ENCODE measurements at regions not wholly inside any gene's neighbourhood (a gene's known extent, or its start where the extent isn't known, plus 50 kb on each side); places are given as distances from the start of the nearest gene placed in this dataset.

- no peak for TF ChIP-seq TAF1 (IDR thresholded peaks at IDR 0.05; ENCODE audit: low read depth, low read length)
- TF ChIP-seq POU2F2 (IDR thresholded peaks at IDR 0.05; ENCODE audit: low read depth, low read length) = no peak
- TF ChIP-seq POLR2A (IDR thresholded peaks at IDR 0.05; ENCODE audit: low read depth, low read length) = no peak
- no peak for TF ChIP-seq PAX5 (IDR thresholded peaks at IDR 0.05; ENCODE audit: insufficient read depth, low read length, severe bottlenecking)
- no peak for TF ChIP-seq POLR2AphosphoS5 (IDR thresholded peaks at IDR 0.05; ENCODE audit: low read depth, low read length)
- TF ChIP-seq SPI1 (IDR thresholded peaks at IDR 0.05; ENCODE audit: low read depth, low read length) = no peak
- FAIRE-seq (no peak), DNase-seq (ENCODE audit: insufficient read length, low spot score) (no peak)
These were observed 109.1 kb upstream of the MLIP start for GRCh38 chr6:54002116-54002515.

- TF ChIP-seq POLR2AphosphoS5 (IDR thresholded peaks at IDR 0.05; ENCODE audit: low read depth, low read length) (no peak), POLR2A (IDR thresholded peaks at IDR 0.05; ENCODE audit: low read depth, low read length) (no peak), SPI1 (IDR thresholded peaks at IDR 0.05; ENCODE audit: low read depth, low read length) (no peak), POU2F2 (IDR thresholded peaks at IDR 0.05; ENCODE audit: low read depth, low read length) (no peak), TAF1 (IDR thresholded peaks at IDR 0.05; ENCODE audit: low read depth, low read length) (no peak), PAX5 (IDR thresholded peaks at IDR 0.05; ENCODE audit: insufficient read depth, low read length, severe bottlenecking) (no peak)
- DNase-seq (ENCODE audit: insufficient read length, low spot score) (no peak), FAIRE-seq (no peak)
These were observed 107.9 kb upstream of the MLIP start for GRCh38 chr6:54003316-54003715.

- no peak for FAIRE-seq
- TF ChIP-seq PAX5 (IDR thresholded peaks at IDR 0.05; ENCODE audit: insufficient read depth, low read length, severe bottlenecking) = no peak
- no peak for TF ChIP-seq POU2F2 (IDR thresholded peaks at IDR 0.05; ENCODE audit: low read depth, low read length)
- no peak for TF ChIP-seq POLR2AphosphoS5 (IDR thresholded peaks at IDR 0.05; ENCODE audit: low read depth, low read length)
- TF ChIP-seq TAF1 (IDR thresholded peaks at IDR 0.05; ENCODE audit: low read depth, low read length) = no peak
- no peak for TF ChIP-seq SPI1 (IDR thresholded peaks at IDR 0.05; ENCODE audit: low read depth, low read length)
- no peak for TF ChIP-seq POLR2A (IDR thresholded peaks at IDR 0.05; ENCODE audit: low read depth, low read length)
- DNase-seq (ENCODE audit: insufficient read length, low spot score) = no peak
These were observed 102.7 kb upstream of the MLIP start for GRCh38 chr6:54008589-54008988.

- no peak for TF ChIP-seq POU2F2 (IDR thresholded peaks at IDR 0.05; ENCODE audit: low read depth, low read length)
- TF ChIP-seq TAF1 (IDR thresholded peaks at IDR 0.05; ENCODE audit: low read depth, low read length) = no peak
- TF ChIP-seq SPI1 (IDR thresholded peaks at IDR 0.05; ENCODE audit: low read depth, low read length) = no peak
- TF ChIP-seq POLR2A (IDR thresholded peaks at IDR 0.05; ENCODE audit: low read depth, low read length) = no peak
- no peak for TF ChIP-seq PAX5 (IDR thresholded peaks at IDR 0.05; ENCODE audit: insufficient read depth, low read length, severe bottlenecking)
- TF ChIP-seq POLR2AphosphoS5 (IDR thresholded peaks at IDR 0.05; ENCODE audit: low read depth, low read length) = no peak
- FAIRE-seq = no peak
These were observed 102.1 kb upstream of the MLIP start for GRCh38 chr6:54009052-54009654.

GRCh38 chr6:54010340-54011276, 100.6 kb upstream of the MLIP start:
- TF ChIP-seq TAF1 (IDR thresholded peaks at IDR 0.05; ENCODE audit: low read depth, low read length) (no peak), SPI1 (IDR thresholded peaks at IDR 0.05; ENCODE audit: low read depth, low read length) (no peak), POU2F2 (IDR thresholded peaks at IDR 0.05; ENCODE audit: low read depth, low read length) (no peak), POLR2A (IDR thresholded peaks at IDR 0.05; ENCODE audit: low read depth, low read length) (no peak), PAX5 (IDR thresholded peaks at IDR 0.05; ENCODE audit: insufficient read depth, low read length, severe bottlenecking) (no peak)
- no peak for DNase-seq (ENCODE audit: insufficient read length, low spot score)
- no peak for FAIRE-seq

More at GRCh38 chr6:54009052-54009654, 102.1 kb upstream of the MLIP start:
- DNase-seq (ENCODE audit: insufficient read length, low spot score) = no peak

- no peak for DNase-seq (ENCODE audit: insufficient read length, low spot score)
- TF ChIP-seq POLR2A (IDR thresholded peaks at IDR 0.05; ENCODE audit: low read depth, low read length) (no peak), TAF1 (IDR thresholded peaks at IDR 0.05; ENCODE audit: low read depth, low read length) (no peak), POLR2AphosphoS5 (IDR thresholded peaks at IDR 0.05; ENCODE audit: low read depth, low read length) (no peak), SPI1 (IDR thresholded peaks at IDR 0.05; ENCODE audit: low read depth, low read length) (no peak), PAX5 (IDR thresholded peaks at IDR 0.05; ENCODE audit: insufficient read depth, low read length, severe bottlenecking) (no peak), POU2F2 (IDR thresholded peaks at IDR 0.05; ENCODE audit: low read depth, low read length) (no peak)
- no peak for FAIRE-seq
These were observed 100.0 kb upstream of the MLIP start for GRCh38 chr6:54011277-54011648.

GRCh38 chr6:54013966-54014365, 97.3 kb upstream of the MLIP start:
- no peak for FAIRE-seq
- DNase-seq (ENCODE audit: insufficient read length, low spot score) = no peak
- TF ChIP-seq PAX5 (IDR thresholded peaks at IDR 0.05; ENCODE audit: insufficient read depth, low read length, severe bottlenecking) = no peak
- no peak for TF ChIP-seq SPI1 (IDR thresholded peaks at IDR 0.05; ENCODE audit: low read depth, low read length)
- no peak for TF ChIP-seq POLR2A (IDR thresholded peaks at IDR 0.05; ENCODE audit: low read depth, low read length)
- TF ChIP-seq POU2F2 (IDR thresholded peaks at IDR 0.05; ENCODE audit: low read depth, low read length) = no peak
- TF ChIP-seq TAF1 (IDR thresholded peaks at IDR 0.05; ENCODE audit: low read depth, low read length) = no peak
- TF ChIP-seq POLR2AphosphoS5 (IDR thresholded peaks at IDR 0.05; ENCODE audit: low read depth, low read length) = no peak

GRCh38 chr6:54014440-54014839, 96.8 kb upstream of the MLIP start:
- FAIRE-seq (no peak), DNase-seq (ENCODE audit: insufficient read length, low spot score) (no peak)
- TF ChIP-seq SPI1 (IDR thresholded peaks at IDR 0.05; ENCODE audit: low read depth, low read length) = no peak
- TF ChIP-seq PAX5 (IDR thresholded peaks at IDR 0.05; ENCODE audit: insufficient read depth, low read length, severe bottlenecking) = no peak
- TF ChIP-seq POLR2AphosphoS5 (IDR thresholded peaks at IDR 0.05; ENCODE audit: low read depth, low read length) = no peak
- TF ChIP-seq POU2F2 (IDR thresholded peaks at IDR 0.05; ENCODE audit: low read depth, low read length) = no peak
- no peak for TF ChIP-seq TAF1 (IDR thresholded peaks at IDR 0.05; ENCODE audit: low read depth, low read length)
- no peak for TF ChIP-seq POLR2A (IDR thresholded peaks at IDR 0.05; ENCODE audit: low read depth, low read length)

GRCh38 chr6:54017877-54018276, 93.4 kb upstream of the MLIP start:
- TF ChIP-seq POLR2A (IDR thresholded peaks at IDR 0.05; ENCODE audit: low read depth, low read length) (no peak), SPI1 (IDR thresholded peaks at IDR 0.05; ENCODE audit: low read depth, low read length) (no peak)
- no peak for FAIRE-seq
- no peak for DNase-seq (ENCODE audit: insufficient read length, low spot score)
